Stimulated activated CD8-positive, alpha-beta memory T cell treated with anti-CD3 and anti-CD28 coated beads, Interleukin-4, amount 100 ng/mL, for 48 hours (primary cell): ENCODE measurements at regions not wholly inside any gene's neighbourhood (a gene's known extent, or its start where the extent isn't known, plus 50 kb on each side); places are given as distances from the start of the nearest gene placed in this dataset.
"Not testable (repeated sequence)": the region's sequence is repeated elsewhere in the genome, so short reads cannot be mapped to it uniquely, and the experiment has no call there.

ENCODE experiments used
- DNase-seq: peaks from one replicate; pipeline ENCODE4 v3.0.0-alpha.2; 2020

GRCh38 chr2:37783545-37783944, 112.1 kb upstream of the CDC42EP3 start:
- no peak for DNase-seq

- DNase-seq = no peak
These were observed 112.8 kb upstream of the CDC42EP3 start for GRCh38 chr2:37784071-37784758.

GRCh38 chr2:37784759-37785149, 113.3 kb upstream of the CDC42EP3 start:
- no peak for DNase-seq

- no peak for DNase-seq
These were observed 114.8 kb upstream of the CDC42EP3 start for GRCh38 chr2:37786191-37786698.

GRCh38 chr2:37786854-37787253, 115.4 kb upstream of the CDC42EP3 start:
- no peak for DNase-seq

GRCh38 chr2:37788602-37789209, 117.3 kb upstream of the CDC42EP3 start:
- no peak for DNase-seq

GRCh38 chr2:37790019-37790418, 118.6 kb upstream of the CDC42EP3 start:
- no peak for DNase-seq

- DNase-seq = no peak
These were observed 119.0 kb upstream of the CDC42EP3 start for GRCh38 chr2:37790462-37790861.

- DNase-seq = no peak
These were observed 120.9 kb upstream of the CDC42EP3 start for GRCh38 chr2:37792366-37792765.

GRCh38 chr2:37793004-37793403, 121.6 kb upstream of the CDC42EP3 start:
- no peak for DNase-seq

- DNase-seq = no peak
These were observed 123.3 kb upstream of the CDC42EP3 start for GRCh38 chr2:37794717-37795116.

GRCh38 chr2:37795456-37795855, 124.0 kb upstream of the CDC42EP3 start:
- no peak for DNase-seq

- no peak for DNase-seq
These were observed 124.5 kb upstream of the CDC42EP3 start for GRCh38 chr2:37795938-37796337.

GRCh38 chr2:37796481-37796880, 125.0 kb upstream of the CDC42EP3 start:
- DNase-seq = no peak

- DNase-seq = no peak
These were observed 125.6 kb upstream of the CDC42EP3 start for GRCh38 chr2:37797081-37797480.

GRCh38 chr2:37798315-37799005, 126.6 kb upstream of the RMDN2 start:
- DNase-seq = no peak

- no peak for DNase-seq
These were observed 124.8 kb upstream of the RMDN2 start for GRCh38 chr2:37800176-37800858.

- DNase-seq = no peak
These were observed 122.8 kb upstream of the RMDN2 start for GRCh38 chr2:37802211-37802752.

- DNase-seq = no peak
These were observed 122.1 kb upstream of the RMDN2 start for GRCh38 chr2:37802899-37803379.

- DNase-seq = not testable (repeated sequence)
These were observed 119.1 kb upstream of the RMDN2 start for GRCh38 chr2:37806004-37806403.

- no peak for DNase-seq
These were observed 115.6 kb upstream of the RMDN2 start for GRCh38 chr2:37809525-37809924.

- no peak for DNase-seq
These were observed 115.0 kb upstream of the RMDN2 start for GRCh38 chr2:37809931-37810570.
